BJ (cell line): ENCODE measurements at regions not wholly inside any gene's neighbourhood (a gene's known extent, or its start where the extent isn't known, plus 50 kb on each side); places are given as distances from the start of the nearest gene placed in this dataset.

ENCODE experiments used
- CTCF ChIA-PET: fragments of 350-600 bp; formaldehyde crosslinking; extraction: SDS; loops from one replicate; lab custom pipeline; 2021; ENCODE audit warnings: antibody characterized with exemption, inconsistent platforms; lab: Yijun Ruan, JAX
- POLR2A ChIA-PET: fragments of 300-600 bp; sonication (Branson Sonifier 250); formaldehyde crosslinking; extraction: SDS; loops from one replicate; lab custom pipeline; 2021; ENCODE audit warnings: antibody characterized with exemption; lab: Charles Lee
- DNase-seq: peaks from one replicate; pipeline ENCODE4 v3.0.0-alpha.2; 2011; ENCODE audit warnings: low read depth
- H3K27me3 ChIP-seq: 2 replicates; pipeline ENCODE4 v1.6.0; 2011; ENCODE audit warnings: low read length; ENCODE audit not compliant: control insufficient read depth, insufficient read depth
- H3K36me3 ChIP-seq: 2 replicates; pipeline ENCODE4 v1.5.1; 2011; ENCODE audit warnings: low read length; ENCODE audit not compliant: control insufficient read depth, insufficient read depth
- H3K4me3 ChIP-seq: 2 replicates; pipeline ENCODE4 v1.5.1; 2011; ENCODE audit warnings: low read depth, mild to moderate bottlenecking, control low read depth, low read length
- CTCF ChIP-seq: IDR thresholded peaks from 2 replicates; pipeline ENCODE4 v1.5.1; 2011; ENCODE audit warnings: low read depth, mild to moderate bottlenecking, control low read depth, inconsistent platforms, low read length, moderate library complexity; ENCODE audit not compliant: insufficient read depth

GRCh38 chr7:115350764-115351163 lies 428.9 kb downstream of the MDFIC start:
- ChIA-PET POLR2A (no interaction called here), CTCF (no interaction called here)
- no peaks in the 10 kb centered on the region for H3K27me3 ChIP-seq
- no peak overlapping the region for H3K4me3 ChIP-seq
- DNase-seq = no peak
- no peaks in the 10 kb centered on the region for H3K36me3 ChIP-seq
- no peak for TF ChIP-seq CTCF

GRCh38 chr7:115349635-115350034 lies 427.7 kb downstream of the MDFIC start:
- Histone ChIP-seq H3K4me3 (no peak overlapping the region), H3K27me3 (no peaks in the 10 kb centered on the region), H3K36me3 (no peaks in the 10 kb centered on the region)
- DNase-seq = no peak
- no peak for TF ChIP-seq CTCF
- CTCF ChIA-PET = interaction anchor here (0.6 kb wide), 1 partner anchor 258 kb away, joined by 3 read pairs; no protein-coding TSS in a partner anchor
- POLR2A ChIA-PET = no interaction called here

- Histone ChIP-seq H3K4me3 (no peak overlapping the region), H3K27me3 (no peaks in the 10 kb centered on the region), H3K36me3 (no peaks in the 10 kb centered on the region)
- POLR2A ChIA-PET = interaction anchor here (1.0 kb wide), 1 partner anchor 339 kb away, joined by 5 read pairs; no protein-coding TSS in a partner anchor
- CTCF ChIA-PET = interaction anchor here (0.7 kb wide), 1 partner anchor 8 kb away, joined by 3 read pairs; no protein-coding TSS in a partner anchor
- TF ChIP-seq CTCF = no peak
- peak; percentile 91 for DNase-seq
Observed at GRCh38 chr7:115346685-115347084, 424.8 kb downstream of the MDFIC start.

DNA sequence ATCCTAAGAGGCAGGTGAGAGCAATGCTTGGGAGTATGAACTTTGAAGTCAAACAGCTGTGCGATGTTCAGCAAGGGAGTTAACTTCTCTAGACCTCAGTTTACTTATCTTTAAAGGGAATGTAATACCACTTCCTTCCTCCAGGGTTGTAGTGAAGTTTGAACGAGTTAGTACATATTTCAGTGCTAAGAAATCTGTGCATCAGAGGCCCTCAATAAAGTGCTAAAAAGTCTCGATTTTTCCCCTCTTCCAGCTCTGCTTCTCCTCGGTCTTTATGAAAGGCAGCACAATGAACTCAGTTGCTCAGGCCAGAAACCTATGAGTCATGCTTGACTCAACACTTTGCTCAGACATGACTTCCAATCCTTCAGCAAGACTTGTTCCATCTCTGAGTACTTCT lies 418.9 kb downstream of the MDFIC start:
- POLR2A ChIA-PET = no interaction called here
- CTCF ChIA-PET = interaction anchor here (1.3 kb wide), 1 partner anchor 123 kb away, joined by 3 read pairs; no protein-coding TSS in a partner anchor

DNA sequence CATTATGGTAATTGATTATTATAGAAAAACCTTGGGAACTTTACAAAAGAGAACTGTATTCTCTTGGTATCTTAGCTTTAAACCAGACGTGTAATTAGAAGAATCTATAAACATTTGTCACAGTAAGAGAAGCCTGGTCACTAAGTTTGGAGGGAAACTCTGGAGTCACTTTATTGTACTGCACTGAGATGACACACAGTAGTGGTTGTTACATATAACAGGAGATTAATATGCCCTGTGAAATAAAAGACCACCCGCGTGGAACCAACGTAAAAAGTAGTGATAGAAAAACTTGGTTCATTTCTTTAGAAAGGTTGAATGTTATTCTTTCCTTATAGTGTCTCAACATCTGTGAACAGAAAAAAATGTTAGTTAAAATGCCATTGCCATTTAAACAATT lies 416.1 kb downstream of the MDFIC start:
- no peaks in the 10 kb centered on the region for H3K27me3 ChIP-seq
- no peaks in the 10 kb centered on the region for H3K36me3 ChIP-seq

More for the DNA sequence above, 418.9 kb downstream of the MDFIC start:
- Histone ChIP-seq H3K27me3 (no peaks in the 10 kb centered on the region), H3K4me3 (no peak overlapping the region), H3K36me3 (no peaks in the 10 kb centered on the region)
- DNase-seq = no peak
- TF ChIP-seq CTCF = 0 out of 2 replicates have a peak, but pooled peaks have one; percentile 10

More for the DNA sequence above, 416.1 kb downstream of the MDFIC start:
- no peak for DNase-seq
- ChIA-PET CTCF (no interaction called here), POLR2A (no interaction called here)
- no peak for TF ChIP-seq CTCF
- H3K4me3 ChIP-seq = no peak overlapping the region
